H1 (cell line): ENCODE measurements at regions not wholly inside any gene's neighbourhood (a gene's known extent, or its start where the extent isn't known, plus 50 kb on each side); places are given as distances from the start of the nearest gene placed in this dataset.

ENCODE experiments used
- CTCF ChIA-PET: fragments of 300-600 bp; sonication (Branson Sonifier 250); formaldehyde crosslinking; loops from one replicate; lab custom pipeline; 2021; ENCODE audit not compliant: partially characterized antibody; lab: Charles Lee
- POLR2A ChIA-PET: fragments of 300-600 bp; sonication (Branson Sonifier 250); formaldehyde crosslinking; loops from one replicate; lab custom pipeline; 2021; ENCODE audit warnings: inconsistent platforms; ENCODE audit not compliant: partially characterized antibody; lab: Charles Lee
- DNase-seq, 2 experiments: peaks; one replicate each; pipeline versions ENCODE4 v3.0.0 to v3.0.0-alpha.2; 2010 to 2022; ENCODE audit warnings: low spot score in 2 of 2, low read depth in 1 of 2, mixed read lengths in 1 of 2
- FAIRE-seq: peaks from 2 replicates; lab custom pipeline; 2011; peaks lifted over from hg19 to GRCh38; lab: Jason Lieb, UNC
- H2AFZ ChIP-seq: 2 replicates; pipeline ENCODE4 v1.8.1; 2012; ENCODE audit warnings: low read length, inconsistent platforms
- H2AK5ac ChIP-seq: 2 replicates; pipeline ENCODE4 v1.6.1; 2013; ENCODE audit warnings: low read depth, low read length
- H2BK120ac ChIP-seq: replicated peaks from 2 replicates; pipeline ENCODE3; 2013; ENCODE audit warnings: low read depth, low read length, inconsistent platforms
- H2BK12ac ChIP-seq: 2 replicates; pipeline ENCODE4 v1.6.1; 2013; ENCODE audit warnings: low read depth, low read length
- H2BK15ac ChIP-seq: 2 replicates; pipeline ENCODE4 v1.6.1; 2013; ENCODE audit warnings: low read length
- H2BK20ac ChIP-seq: 2 replicates; pipeline ENCODE4 v1.6.1; 2013; ENCODE audit warnings: low read length
- H2BK5ac ChIP-seq: 2 replicates; pipeline ENCODE4 v1.6.1; 2013; ENCODE audit warnings: low read depth, low read length
- H3K14ac ChIP-seq: 2 replicates; pipeline ENCODE4 v1.6.1; 2013; ENCODE audit warnings: inconsistent platforms; ENCODE audit not compliant: insufficient read length
- H3K18ac ChIP-seq: 2 replicates; pipeline ENCODE4 v1.6.1; 2013; ENCODE audit warnings: low read length; ENCODE audit errors: extremely low read depth
- H3K23ac ChIP-seq: 2 replicates; pipeline ENCODE4 v1.6.1; 2013; ENCODE audit warnings: inconsistent platforms; ENCODE audit not compliant: insufficient read length
- H3K23me2 ChIP-seq: 2 replicates; pipeline ENCODE4 v1.6.1; 2013; ENCODE audit warnings: low read depth, low read length
- H3K27ac ChIP-seq: 2 replicates; pipeline ENCODE4 v1.6.1; 2011; ENCODE audit warnings: low read depth, low read length, inconsistent platforms
- H3K27me3 ChIP-seq, 4 experiments: replicated peaks in 1 of 4; 1 replicate in 1 of 4; 2 replicates in 3 of 4; pipeline versions ENCODE4 v1.6.1 to v1.8.1; 2011 to 2013; ENCODE audit warnings: low read length in 3 of 4, mild to moderate bottlenecking in 3 of 4, inconsistent platforms in 2 of 4, mixed read lengths in 2 of 4, moderate library complexity in 1 of 4; ENCODE audit not compliant: control insufficient read depth in 3 of 4, insufficient read depth in 3 of 4; ENCODE audit errors: extremely low read depth in 1 of 4
- H3K36me3 ChIP-seq, 4 experiments: 2 replicates each; pipeline versions ENCODE4 v1.6.1 to v1.8.1; 2011 to 2013; ENCODE audit warnings: mild to moderate bottlenecking in 4 of 4, low read length in 3 of 4, moderate library complexity in 2 of 4, control low read depth in 1 of 4, inconsistent platforms in 1 of 4; ENCODE audit not compliant: insufficient read depth in 4 of 4, control insufficient read depth in 2 of 4
- H3K4ac ChIP-seq: replicated peaks from 2 replicates; pipeline ENCODE3; 2013; ENCODE audit warnings: low read length, low read depth, mixed read lengths, inconsistent platforms; ENCODE audit not compliant: insufficient read length
- H3K4me1 ChIP-seq, 4 experiments: replicated peaks in 1 of 4; 1 replicate in 1 of 4; 2 replicates in 3 of 4; pipeline versions ENCODE4 v1.6.1 to v1.8.1; 2011 to 2013; ENCODE audit warnings: low read length in 3 of 4, inconsistent platforms in 2 of 4, mixed read lengths in 1 of 4; ENCODE audit not compliant: insufficient read depth in 4 of 4, control insufficient read depth in 3 of 4
- H3K4me2 ChIP-seq, 2 experiments: 2 replicates each; pipeline versions ENCODE4 v1.6.1 to v1.8.1; 2011 to 2013; ENCODE audit warnings: low read depth in 2 of 2, low read length in 2 of 2, control low read depth in 1 of 2, inconsistent platforms in 1 of 2, mild to moderate bottlenecking in 1 of 2; ENCODE audit not compliant: insufficient read depth in 1 of 2
- H3K4me3 ChIP-seq, 4 experiments: fragments of 200-600, 300-600 bp in 1 of 4; sonication (generic), shearing (Covaris generic), sonication (Bioruptor Twin) in 1 of 4; 2 replicates each; pipeline versions ENCODE4 v1.5.1 to v1.8.1; 2011 to 2016; ENCODE audit warnings: low read length in 4 of 4, low read depth in 3 of 4, control low read depth in 2 of 4, inconsistent platforms in 2 of 4, mild to moderate bottlenecking in 2 of 4, mixed read lengths in 1 of 4, moderate library complexity in 1 of 4; ENCODE audit not compliant: insufficient read depth in 2 of 4; ENCODE audit errors: extremely low read depth in 1 of 4
- H3K56ac ChIP-seq: replicated peaks from 2 replicates; pipeline ENCODE3; 2013; ENCODE audit warnings: low read depth, mild to moderate bottlenecking, mixed read lengths, low read length, inconsistent platforms; ENCODE audit not compliant: insufficient read length
- H3K79me1 ChIP-seq: 2 replicates; pipeline ENCODE4 v1.6.1; 2013; ENCODE audit warnings: low read depth, low read length, control low read depth
- H3K79me2 ChIP-seq, 2 experiments: 2 replicates each; pipeline versions ENCODE4 v1.6.1 to v1.8.1; 2012 to 2013; ENCODE audit warnings: low read length in 2 of 2, mild to moderate bottlenecking in 2 of 2, inconsistent platforms in 1 of 2; ENCODE audit not compliant: insufficient read depth in 2 of 2, control insufficient read depth in 1 of 2
- H3K9ac ChIP-seq, 4 experiments: replicated peaks in 1 of 4; 1 replicate in 1 of 4; 2 replicates in 3 of 4; pipeline versions ENCODE4 v1.6.1 to v1.8.1; 2011 to 2013; ENCODE audit warnings: low read depth in 3 of 4, low read length in 3 of 4, control low read depth in 2 of 4, mild to moderate bottlenecking in 2 of 4, moderate library complexity in 2 of 4, inconsistent platforms in 1 of 4; ENCODE audit errors: extremely low read depth in 1 of 4
- H3K9me3 ChIP-seq, 2 experiments: 2 replicates each; pipeline versions ENCODE4 v1.6.1 to v1.8.1; 2012 to 2013; ENCODE audit warnings: mild to moderate bottlenecking in 2 of 2, moderate library complexity in 2 of 2, control low read depth in 1 of 2, inconsistent platforms in 1 of 2, low read depth in 1 of 2, low read length in 1 of 2, mixed read lengths in 1 of 2; ENCODE audit not compliant: insufficient read depth in 2 of 2
- H4K20me1 ChIP-seq, 2 experiments: replicated peaks in 1 of 2; 2 replicates each; pipeline versions ENCODE3 to v1.8.1; 2011 to 2013; ENCODE audit warnings: inconsistent platforms in 2 of 2, low read length in 2 of 2, mild to moderate bottlenecking in 1 of 2; ENCODE audit not compliant: insufficient read depth in 2 of 2, control insufficient read depth in 1 of 2
- H4K5ac ChIP-seq: 2 replicates; pipeline ENCODE4 v1.6.1; 2013; ENCODE audit warnings: low read length, low read depth, mixed read lengths, inconsistent platforms; ENCODE audit not compliant: insufficient read length
- H4K8ac ChIP-seq: 2 replicates; pipeline ENCODE4 v1.8.0; 2013; ENCODE audit warnings: mild to moderate bottlenecking, moderate library complexity, low read length, inconsistent platforms; ENCODE audit not compliant: insufficient read depth; ENCODE audit errors: extremely low read depth
- H4K91ac ChIP-seq: replicated peaks from 2 replicates; pipeline ENCODE3; 2013; ENCODE audit warnings: low read length, mixed read lengths, inconsistent platforms; ENCODE audit not compliant: insufficient read length
- CHD1 ChIP-seq: IDR thresholded peaks from 2 replicates; pipeline ENCODE4 v1.6.1; 2012; ENCODE audit warnings: low read depth, low read length, improper control_type of control experiment
- WGBS, 2 experiments: shearing (Covaris generic) in 1 of 2; methylation state at CpG; one replicate each; pipeline versions ENCODE4 v1.1.6 to v1.1.7; 2013 to 2015; ENCODE audit warnings: low lambda C conversion rate in 2 of 2, mixed read lengths in 2 of 2, inconsistent platforms in 1 of 2, low coverage in 1 of 2, missing lambda C conversion rate in 1 of 2; ENCODE audit not compliant: insufficient replicate concordance in 2 of 2, insufficient coverage in 1 of 2, insufficient read length in 1 of 2; ENCODE audit errors: extremely low coverage in 1 of 2, missing lambda C conversion rate in 1 of 2; 5-methylcytosine and 5-hydroxymethylcytosine counted together

- H3K23me2 ChIP-seq: peaks cover 1% of the 10 kb centered on the region; the same call in 1 of the 2 replicates
- WGBS, 2 experiments: 85% methylated on average over 4 of the region's 4 CpGs; no CpG with 5 or more reads in 1 of the 2 experiments
- H3K79me1 ChIP-seq: no peaks in the 10 kb centered on the region
- H3K9me3 ChIP-seq: no peaks in the 10 kb centered on the region
- no peak overlapping the region for H2BK12ac ChIP-seq
- H3K27me3 ChIP-seq: peaks cover 0 to 7% (median 3%) of the 10 kb centered on the region in 4 experiments; a peak in 3 of 7 replicates
- H2BK15ac ChIP-seq: no peak overlapping the region
- H3K4ac ChIP-seq: no peak overlapping the region
- no peak overlapping the region for H3K14ac ChIP-seq
- H3K23ac ChIP-seq: no peak overlapping the region
- ChIA-PET POLR2A (no interaction called here), CTCF (interaction anchor here (0.8 to 1.6 kb wide), 3 partner anchors 14 to 433 kb away, joined by 3 to 4 read pairs (median 4); no protein-coding TSS in a partner anchor)
- no peak overlapping the region for H4K5ac ChIP-seq
- H2AK5ac ChIP-seq: no peak overlapping the region
- no peak overlapping the region for H3K18ac ChIP-seq
- H3K9ac ChIP-seq: no peak overlapping the region
- no peak overlapping the region for H2BK5ac ChIP-seq
- no peak overlapping the region for H3K56ac ChIP-seq
- peaks cover 0 to 8% (median 4%) of the 10 kb centered on the region in 4 experiments; a peak in 4 of 7 replicates for H3K4me1 ChIP-seq
- H3K4me3 ChIP-seq: no peak overlapping the region
- H4K8ac ChIP-seq: no peak overlapping the region
- H3K79me2 ChIP-seq: no peaks in the 10 kb centered on the region
- H4K91ac ChIP-seq: no peak overlapping the region
- no peak for DNase-seq
- H3K27ac ChIP-seq: no peak overlapping the region
- H2AFZ ChIP-seq: no peak overlapping the region
- H3K36me3 ChIP-seq: no peaks in the 10 kb centered on the region
- no peak for TF ChIP-seq CHD1
- TF ChIP-seq, all 59 proteins: peak for 0
- Histone ChIP-seq H2BK20ac (no peak overlapping the region), H2BK120ac (no peak overlapping the region), H4K20me1 (peaks cover 0 to 2% of the 10 kb centered on the region in 2 experiments), H3K4me2 (no peak overlapping the region)
- FAIRE-seq: no peak
Observed at GRCh38 chr6:166708460-166708859, 81.4 kb upstream of the RPS6KA2 start.
